Muscle of arm (tissue), 1 donor: ENCODE measurements at regions not wholly inside any gene's neighbourhood (a gene's known extent, or its start where the extent isn't known, plus 50 kb on each side); places are given as distances from the start of the nearest gene placed in this dataset.
"Not testable (repeated sequence)": the region's sequence is repeated elsewhere in the genome, so short reads cannot be mapped to it uniquely, and the experiment has no call there.

Experiments used
- DNase-seq: peaks from one replicate; pipeline ENCODE4 v3.0.0-alpha.2; 2013

DNA sequence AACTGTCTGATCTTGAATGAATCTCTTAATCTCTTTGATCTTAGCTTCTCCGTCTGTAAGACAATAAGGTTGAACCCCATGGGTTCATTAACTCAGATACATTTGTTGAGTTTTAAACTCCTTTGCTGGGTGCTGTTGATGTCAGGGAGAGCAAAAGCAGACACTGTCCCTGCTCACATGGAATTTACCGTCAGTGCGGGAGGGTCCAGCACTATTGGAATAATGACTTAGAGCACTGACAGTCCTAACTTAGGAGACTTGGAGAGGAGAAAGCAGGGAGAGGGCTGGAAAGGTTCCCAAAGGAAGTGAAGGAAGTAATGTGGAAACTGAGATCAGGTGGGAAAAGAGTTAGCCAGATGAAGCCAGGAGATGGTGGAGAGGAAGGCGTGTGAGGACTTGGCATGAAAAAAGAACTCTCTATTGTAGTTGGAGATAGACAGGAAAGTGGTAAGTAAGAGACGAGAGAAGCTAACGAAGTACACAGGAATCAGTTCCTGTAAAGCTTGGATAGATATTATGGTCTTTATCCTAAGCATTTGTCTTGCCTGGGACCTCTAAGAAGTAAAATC is 141.4 kb upstream of the SERTAD2 start:
- no peak for DNase-seq

DNA sequence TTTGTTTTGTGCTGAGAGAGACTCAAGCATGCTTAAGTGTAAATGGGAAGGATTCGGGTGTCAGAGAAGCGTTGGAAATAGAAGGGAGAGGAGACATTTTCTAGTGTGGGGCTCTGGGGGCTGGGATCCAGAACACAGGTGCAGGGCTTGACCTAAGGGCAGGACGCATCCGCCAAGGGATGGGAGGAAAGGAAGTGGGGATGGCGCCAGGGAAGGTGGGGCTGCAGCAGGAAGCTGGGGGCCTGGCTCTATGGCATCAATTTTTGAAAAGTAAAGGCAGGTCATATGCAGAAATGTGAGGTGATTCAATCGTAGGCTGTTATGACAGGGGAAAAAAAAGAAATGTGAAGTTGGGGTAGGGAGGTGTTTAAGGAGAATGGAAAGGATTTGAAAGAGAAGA is 143.2 kb upstream of the SERTAD2 start:
- no peak for DNase-seq

DNA sequence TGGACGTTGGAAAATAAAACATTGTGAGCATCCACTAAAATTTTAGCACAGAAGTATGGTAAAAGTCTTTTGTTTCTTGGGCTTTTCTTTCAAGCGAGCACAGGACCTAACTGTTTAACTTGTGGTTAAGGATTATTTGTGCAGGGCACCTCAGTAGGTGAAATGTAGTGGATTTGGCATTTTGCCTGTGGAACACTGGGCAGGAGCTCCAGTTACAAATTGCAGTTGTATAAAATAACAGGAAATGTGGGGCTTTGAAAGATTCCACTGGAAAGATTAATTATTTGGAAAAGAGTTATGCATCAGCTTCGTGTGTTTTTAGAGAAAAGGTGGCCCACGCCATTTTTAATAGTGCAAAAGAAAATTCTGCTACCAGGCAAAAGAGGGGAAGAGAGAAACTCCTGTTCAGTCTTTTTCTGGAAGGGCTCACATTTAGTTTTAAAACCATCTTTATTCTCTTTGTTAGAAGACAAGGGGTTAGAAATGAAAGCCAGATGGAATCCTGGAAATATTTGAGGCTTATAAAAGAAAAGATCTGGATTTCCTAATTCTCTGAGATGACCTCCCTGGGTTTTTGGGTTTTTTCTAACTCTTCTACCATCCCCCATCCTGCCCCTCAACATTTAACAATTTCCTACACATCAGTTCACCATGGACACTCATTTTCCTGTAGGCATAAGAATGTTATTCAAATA is 144.3 kb upstream of the SERTAD2 start:
- no peak for DNase-seq

DNA sequence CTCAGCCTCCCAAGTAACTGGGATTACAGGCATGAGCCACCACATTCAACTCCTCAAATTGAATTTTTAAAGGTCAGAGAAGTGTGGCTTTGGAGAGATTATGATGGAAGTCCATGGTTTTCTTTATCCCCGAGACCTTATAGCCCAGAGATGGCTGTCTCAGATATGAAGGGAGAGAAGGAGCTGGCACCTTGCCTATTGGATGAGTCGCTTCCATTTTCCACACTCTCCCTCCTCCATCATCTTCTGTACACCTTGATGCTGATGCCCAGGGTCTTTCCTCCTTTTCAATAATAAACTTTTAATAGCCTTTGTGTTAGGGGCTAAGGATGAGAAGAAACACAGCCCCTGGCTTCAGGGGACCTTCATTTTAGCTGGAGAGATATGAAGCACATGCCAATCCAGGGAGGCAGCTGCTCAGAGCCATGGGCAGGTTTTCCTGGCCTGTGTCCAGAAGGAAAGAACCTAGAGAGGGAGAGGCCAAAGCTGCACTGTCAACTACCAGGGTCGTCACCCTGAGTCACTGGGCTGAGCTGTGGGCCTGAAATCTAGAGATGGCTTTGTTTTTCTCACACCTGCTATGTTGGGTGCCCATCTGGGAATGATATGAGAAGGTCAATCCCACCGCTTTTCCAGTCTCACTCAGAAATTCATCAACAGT is 146.0 kb upstream of the SERTAD2 start:
- DNase-seq, result no peak

DNA sequence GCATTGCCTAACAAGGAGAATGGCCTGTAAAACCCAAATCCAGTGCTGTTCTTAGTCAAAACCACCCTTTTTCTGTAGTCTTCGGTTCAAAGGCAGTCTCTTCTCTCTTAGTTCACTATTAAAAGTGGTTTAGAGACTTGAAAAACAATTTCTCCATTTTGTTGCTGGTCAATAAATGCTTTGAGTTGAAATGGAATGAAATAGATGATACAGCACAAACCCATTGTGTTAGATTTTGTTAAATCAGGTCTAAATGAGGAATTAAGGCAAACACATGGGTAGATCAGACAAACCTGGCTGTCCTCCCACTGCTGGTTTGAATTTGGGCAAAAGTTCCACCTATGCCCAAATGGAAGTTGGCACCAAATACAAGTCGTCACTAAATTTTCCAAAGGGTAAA is 150.1 kb upstream of the SERTAD2 start:
- DNase-seq, result no peak

DNA sequence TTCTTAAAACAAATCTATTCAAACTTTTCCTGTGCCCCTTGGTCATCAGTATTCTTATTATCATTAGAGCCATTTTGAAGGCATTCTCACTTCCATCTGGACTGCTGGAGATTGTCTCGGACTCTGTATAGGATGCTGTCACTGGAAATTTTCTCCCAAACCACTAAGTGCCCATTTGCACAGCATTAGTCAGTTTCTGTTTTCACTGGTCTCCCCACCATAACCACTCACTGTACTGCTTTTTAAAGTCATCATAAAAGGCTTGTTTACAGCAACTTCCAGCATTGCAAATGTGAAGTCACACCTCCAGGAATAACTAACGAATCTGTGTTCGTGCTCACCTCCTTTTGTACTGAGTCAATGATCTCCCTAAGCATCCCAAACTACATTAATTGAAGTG is 150.9 kb upstream of the SERTAD2 start:
- no peak for DNase-seq

DNA sequence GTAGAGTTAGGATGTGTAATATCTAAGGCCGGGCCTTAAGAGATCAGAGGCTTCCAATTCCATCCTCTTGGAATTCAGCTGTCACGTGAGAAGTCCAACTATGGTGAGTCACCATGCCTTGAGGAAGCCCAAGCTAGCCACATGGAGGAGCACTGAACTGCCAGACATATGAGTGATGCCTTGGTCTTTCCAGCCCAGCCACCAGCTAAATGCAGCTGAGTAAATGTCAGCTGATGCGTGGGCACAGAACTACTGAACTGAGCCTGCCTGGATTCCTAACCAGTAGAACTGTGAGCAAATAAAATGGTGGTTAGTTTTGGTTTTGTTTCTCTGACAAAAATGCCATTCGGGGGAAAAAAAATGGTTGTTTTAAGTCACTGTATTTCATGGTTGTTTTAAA is 153.7 kb upstream of the SERTAD2 start:
- DNase-seq, result no peak

DNA sequence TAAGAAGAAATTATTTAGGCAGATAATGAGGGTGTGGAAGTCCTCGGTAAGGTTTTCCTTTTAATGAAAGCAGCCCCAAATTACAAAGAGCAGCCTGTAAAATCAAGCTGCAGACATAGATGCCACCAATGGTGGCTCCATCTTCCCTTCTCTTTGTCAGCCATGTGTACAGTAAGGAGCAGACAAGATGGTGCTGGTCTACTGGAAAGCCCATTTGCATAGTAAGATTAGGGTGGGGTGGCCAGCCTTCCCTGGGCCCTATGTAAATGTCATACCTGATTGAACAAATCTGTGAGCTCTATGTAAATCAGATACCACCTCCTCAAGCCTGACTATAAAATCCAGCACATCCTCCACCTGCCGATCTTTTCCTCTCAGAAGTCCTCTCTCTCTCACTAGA is 154.4 kb upstream of the SERTAD2 start:
- DNase-seq, result no peak

DNA sequence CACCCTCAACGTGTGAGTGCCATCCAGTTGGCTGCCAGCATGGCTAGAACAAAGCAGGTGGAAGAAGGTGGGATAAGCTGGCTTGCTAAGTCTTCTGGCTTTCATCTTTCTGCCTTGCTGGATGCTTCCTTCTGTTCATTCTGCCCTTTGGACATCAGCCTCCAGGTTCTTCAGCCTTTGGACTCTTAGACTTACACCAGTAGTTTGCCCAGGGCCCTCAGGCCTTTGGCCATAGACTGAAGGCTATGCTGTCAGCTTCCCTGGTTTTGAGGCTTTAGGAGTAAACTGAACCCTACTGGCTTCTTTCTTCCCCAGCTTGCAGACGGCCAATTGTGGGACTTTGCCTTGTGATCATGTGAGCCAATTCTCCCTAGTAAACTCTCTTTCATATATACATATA is 155.0 kb upstream of the SERTAD2 start:
- DNase-seq, result no peak

DNA sequence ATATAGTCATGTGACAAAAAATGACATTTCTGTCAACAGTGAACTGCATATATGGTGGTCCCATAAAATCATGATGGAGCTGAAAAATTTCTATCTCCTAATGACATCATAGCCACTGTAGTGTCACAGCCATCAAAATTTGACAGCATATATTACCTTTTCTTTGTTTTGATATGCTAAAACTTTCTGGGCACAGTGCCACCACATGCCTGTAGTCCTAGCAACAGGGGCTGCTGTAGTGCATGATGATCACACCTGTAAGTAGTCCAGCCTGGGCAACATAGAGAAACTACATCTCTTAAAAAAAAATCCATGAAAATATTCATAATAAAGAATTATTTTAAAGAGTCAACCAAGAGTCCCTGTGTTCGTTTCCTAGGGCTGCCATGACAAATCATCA is 155.5 kb upstream of the SERTAD2 start:
- no peak for DNase-seq

DNA sequence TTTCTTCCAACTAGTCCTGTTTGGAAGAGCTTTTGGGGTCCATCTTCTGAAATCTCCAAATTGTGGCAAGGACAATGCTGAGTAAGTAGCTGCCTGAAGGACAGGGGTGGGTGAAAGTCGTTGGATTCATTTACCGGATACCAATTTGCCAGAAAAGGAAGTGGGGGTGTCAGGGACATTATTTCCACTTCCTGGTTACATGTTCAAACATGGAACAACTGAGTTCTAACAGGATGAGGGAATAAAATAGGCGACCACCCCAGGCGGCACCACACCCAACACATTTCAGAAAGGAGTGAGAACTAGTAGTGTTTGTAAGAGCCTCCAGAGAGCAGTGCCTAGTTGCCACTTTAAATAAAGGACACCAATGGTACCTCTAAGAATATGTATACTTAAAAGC is 158.6 kb upstream of the SERTAD2 start:
- no peak for DNase-seq

DNA sequence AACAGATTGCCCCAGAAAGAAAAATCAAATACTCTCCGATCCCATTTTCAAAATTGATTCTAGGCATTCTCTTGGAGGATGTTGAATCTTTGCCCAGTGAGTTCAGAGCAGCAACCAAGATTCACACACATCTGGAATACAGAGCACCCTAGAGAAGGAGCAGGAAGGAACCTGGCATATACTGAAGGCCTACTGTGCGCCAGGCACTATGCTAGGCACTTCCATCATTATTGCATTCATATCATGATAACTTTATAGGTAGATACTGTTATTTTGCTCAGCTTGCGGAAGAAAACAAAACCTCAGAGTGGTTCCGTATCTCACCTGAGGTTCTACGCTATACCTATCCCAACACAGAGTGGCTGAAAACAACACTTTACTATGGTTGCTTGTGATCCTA is 160.3 kb upstream of the SERTAD2 start:
- no peak for DNase-seq

DNA sequence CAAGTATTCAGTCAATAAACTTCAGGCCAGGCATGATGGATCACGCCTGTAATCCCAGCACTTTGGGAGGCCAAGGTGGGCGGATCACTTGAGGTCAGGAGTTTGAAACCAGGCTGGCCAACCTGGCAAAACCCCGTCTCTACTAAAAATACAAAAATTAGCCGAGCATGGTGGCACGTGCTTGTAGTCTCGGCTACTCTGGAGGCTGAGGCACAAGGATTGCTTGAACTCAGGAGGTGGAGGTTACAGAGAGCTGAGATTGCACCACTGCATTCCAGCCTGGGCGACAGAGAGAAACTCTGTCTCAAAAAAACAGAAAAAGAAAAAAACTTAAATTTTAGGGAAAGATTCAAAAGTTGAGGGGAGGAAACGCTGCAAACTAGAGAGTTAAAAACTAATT is 162.8 kb upstream of the SERTAD2 start:
- DNase-seq, result not testable (repeated sequence)

DNA sequence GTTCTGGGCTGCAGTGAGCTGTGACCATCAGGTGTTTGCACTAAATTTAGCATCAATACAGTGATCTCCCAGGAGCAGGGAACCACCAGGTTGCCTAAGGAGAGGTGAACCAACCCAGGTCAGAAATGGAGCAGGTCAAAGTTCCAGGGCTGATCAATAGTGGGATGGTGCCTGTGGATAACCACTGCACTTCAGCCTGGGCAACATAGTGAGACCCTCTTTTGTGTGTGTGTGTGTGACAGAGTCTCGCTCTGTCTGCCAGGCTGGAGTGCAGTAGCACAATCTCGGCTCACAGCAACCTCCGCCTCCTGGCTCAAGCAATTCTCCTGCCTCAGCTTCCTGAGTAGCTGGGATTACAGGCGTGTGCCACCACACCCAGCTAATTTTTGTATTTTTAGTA is 163.7 kb upstream of the SERTAD2 start:
- DNase-seq, result no peak

DNA sequence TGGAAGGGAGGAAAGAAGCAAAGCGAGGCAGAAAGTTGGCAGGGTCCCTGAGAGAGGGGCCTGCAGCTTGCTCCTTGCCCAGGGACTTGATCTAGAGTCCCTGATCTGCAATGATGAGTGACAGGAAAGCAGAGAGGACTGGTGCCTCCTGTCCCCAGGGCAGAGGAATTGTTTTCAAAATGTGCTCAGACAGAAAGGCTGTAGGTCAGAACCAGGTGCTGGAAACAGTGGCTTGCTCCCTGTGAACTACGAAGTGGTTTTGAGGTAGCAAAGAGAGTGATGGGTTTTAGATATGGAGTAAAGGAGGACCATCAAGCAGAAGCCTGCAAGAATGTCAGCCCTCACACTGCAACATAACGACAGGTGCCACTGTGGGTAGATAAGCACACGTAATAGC is 164.9 kb upstream of the SERTAD2 start:
- no peak for DNase-seq

DNA sequence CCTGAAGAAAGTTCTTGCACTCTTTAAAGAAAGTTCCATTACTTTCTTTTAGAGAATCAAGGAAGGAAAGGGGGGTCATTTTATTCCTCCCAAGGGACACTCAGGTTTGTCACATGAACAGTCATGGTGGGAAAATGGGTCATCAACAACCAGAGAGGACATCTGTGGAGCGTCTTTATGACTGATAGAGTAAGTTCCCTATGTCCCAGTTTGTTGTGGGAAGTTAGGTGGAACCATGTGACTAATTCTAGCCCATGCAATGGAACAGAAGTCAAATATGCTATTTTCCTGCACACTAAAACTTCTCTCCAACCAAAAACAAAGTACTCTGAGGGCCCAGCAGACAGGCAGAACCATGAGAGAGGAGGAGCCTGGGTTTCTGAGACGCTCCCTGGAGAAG is 165.6 kb upstream of the SERTAD2 start:
- no peak for DNase-seq

DNA sequence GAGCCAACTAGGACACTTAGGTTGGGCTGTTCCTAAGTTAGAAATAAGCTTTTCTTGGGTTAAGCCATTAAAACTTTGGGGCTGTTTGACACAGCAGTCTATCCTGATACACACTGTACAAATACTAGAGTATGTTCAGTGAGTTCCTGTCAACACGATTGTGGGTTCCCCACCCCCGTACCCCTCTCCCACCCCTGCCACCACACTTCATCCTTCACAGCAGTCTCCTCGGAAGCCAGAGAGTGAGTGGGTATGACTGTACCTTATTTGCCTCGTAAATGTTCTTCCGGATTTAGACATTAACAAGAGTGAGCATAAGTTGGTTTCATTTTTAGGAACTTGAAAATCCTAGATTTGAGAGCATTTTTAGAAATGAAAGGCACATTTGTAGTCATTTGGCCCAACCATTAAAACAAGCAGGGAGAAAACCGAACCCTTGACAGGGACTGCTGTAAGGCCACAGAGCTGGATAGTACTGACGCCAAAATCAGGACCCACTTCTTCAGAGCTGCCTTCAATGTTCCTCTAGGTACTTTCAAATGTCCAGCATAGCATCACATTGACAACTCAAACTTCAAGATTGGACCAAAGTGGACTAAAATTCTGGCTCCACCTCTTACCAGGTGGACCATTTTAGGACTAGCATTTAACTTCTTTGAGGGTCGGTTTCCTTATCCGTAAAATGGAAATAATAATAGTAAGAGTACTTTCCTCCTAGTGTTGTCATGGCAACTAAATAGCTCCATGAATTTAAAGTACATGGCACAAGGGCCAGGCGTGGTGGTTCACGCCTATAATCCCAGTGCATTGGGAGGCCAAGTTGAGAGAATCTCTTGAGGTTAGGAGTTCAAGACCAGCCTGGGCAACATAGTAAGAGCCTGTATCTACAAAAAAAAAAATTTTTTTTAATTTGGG is 166.3 kb upstream of the SERTAD2 start:
- DNase-seq, result no peak

DNA sequence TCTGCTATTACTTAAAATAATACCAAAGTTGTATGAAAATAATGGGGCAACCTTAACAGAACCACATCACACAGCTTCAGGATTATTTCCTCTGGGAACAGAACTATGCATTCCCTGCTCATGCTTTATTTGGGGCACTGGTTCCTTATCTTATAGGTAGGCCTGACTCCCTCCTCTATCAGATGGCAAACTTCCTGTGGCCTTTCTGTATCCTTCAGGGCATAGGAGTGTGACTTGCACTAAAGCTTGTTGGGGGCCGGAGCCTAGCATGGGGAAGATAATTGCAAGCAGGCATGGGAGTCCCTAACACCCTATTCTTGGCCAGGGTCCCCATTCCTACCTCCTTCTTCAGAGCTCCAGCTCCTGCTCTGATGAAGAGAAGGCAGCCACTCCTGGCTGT is 167.2 kb upstream of the SERTAD2 start:
- no peak for DNase-seq

DNA sequence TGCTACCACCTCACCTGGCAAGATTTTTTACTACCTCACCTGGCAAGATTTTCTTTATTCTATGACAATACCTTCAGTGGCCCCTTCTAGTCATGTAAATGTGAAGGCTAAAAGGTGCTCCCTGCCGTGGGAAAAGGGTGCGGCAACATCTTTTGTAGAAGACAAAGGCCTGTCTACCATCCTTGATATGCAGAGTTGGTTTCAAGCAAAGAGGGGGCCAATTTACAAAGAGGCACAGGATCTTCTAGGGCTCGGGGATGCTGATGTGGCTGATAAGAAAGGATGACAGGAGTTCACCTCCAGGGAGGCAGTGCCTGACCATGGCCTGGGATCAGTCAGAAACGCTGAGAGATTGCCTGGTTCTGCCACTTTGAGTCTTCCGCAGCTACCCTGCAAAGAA is 165.4 kb upstream of the SLC1A4 start:
- DNase-seq, result no peak

DNA sequence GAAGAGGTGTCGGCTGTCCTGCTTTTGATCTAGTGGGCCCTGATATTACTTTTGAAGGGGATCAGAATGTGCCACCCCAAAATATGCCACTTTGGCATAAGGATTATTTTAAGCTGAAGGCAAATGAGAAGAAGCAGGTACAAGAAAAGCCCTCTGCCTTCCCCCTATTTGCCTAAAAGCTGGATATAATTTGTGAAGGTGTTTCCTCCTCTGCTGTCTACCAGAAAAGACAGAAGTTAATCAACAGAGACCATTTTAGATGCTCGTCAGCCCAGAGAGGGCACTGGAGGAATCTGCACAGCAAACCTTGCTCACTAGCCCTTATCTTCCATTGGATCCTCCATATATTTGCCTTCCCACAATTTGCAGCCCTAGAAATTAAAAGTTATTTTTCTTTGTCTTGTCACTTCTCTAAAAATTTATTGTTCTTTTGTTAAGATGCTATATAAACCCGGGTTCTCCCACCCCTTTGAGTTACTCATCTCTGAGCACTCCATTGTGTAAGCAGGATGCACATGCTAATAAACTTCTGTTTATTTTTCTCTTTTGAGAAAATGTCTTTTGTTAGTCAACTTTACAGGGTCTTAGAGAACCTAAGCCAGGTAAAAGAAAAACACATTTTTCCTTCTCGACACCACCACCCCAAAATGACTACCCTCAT is 163.2 kb upstream of the SLC1A4 start:
- DNase-seq, result no peak

DNA sequence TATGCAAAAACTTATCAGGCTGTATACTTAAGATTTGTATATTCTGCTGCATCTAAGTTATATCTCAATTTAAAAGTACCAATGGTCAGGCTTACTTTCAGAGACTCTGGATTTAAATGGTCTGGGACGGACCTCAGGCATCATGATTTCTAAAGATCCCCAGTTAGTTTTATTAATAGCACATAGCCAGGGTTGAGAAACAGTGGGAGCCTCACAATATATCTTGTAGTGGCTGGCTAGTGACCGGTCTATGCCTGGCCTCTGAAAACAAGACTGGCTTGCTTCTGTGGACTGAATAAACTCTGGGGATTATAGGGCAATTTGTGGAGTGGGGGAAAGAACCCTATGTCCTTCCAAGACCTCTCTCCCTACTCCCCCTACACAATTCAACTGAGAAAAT is 162.5 kb upstream of the SLC1A4 start:
- DNase-seq, result no peak

DNA sequence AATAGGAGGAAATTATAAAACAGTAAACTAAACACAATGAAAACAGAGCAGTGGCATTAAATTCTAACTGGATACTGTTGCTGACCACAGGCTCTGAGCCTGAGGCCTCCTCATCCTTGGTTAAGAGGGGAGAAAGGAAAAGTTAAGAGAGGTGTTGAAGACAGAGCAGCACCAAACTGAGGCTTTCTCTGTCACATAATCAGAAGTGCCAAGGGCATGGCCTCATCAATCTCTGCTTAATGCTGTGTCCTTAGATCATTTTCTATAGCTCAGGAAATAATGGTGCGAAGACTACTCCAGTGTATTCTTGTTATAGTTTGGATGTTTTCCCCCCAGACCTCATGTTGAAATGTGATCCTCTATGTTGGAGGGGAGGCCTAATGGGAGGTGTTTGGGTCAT is 160.9 kb upstream of the SLC1A4 start:
- DNase-seq, result no peak
